NCI-H774 (cell line): ENCODE measurements at regions not wholly inside any gene's neighbourhood (a gene's known extent, or its start where the extent isn't known, plus 50 kb on each side); places are given as distances from the start of the nearest gene placed in this dataset.
"Not testable (repeated sequence)": the region's sequence is repeated elsewhere in the genome, so short reads cannot be mapped to it uniquely, and the experiment has no call there.

Experiments
- DNase-seq: peaks from one replicate; lab custom pipeline; 2025; lab: John Stamatoyannopoulos, UW

- DNase-seq: no peak
These were observed 232.5 kb upstream of the ASCC3 start for GRCh38 chr6:101113468-101114260.

GRCh38 chr6:101114703-101115102 lies 233.6 kb upstream of the ASCC3 start:
- peak; percentile 76 for DNase-seq

GRCh38 chr6:101116337-101116736 lies 235.2 kb upstream of the ASCC3 start:
- DNase-seq: no peak

GRCh38 chr6:101117393-101118135 lies 236.4 kb upstream of the ASCC3 start:
- DNase-seq: no peak

GRCh38 chr6:101118136-101118396 lies 236.9 kb upstream of the ASCC3 start:
- DNase-seq: no peak

GRCh38 chr6:101120747-101121146 lies 239.6 kb upstream of the ASCC3 start:
- no peak for DNase-seq

- DNase-seq: no peak
These were observed 244.3 kb upstream of the ASCC3 start for GRCh38 chr6:101125380-101125971.

- no peak for DNase-seq
These were observed 245.4 kb upstream of the ASCC3 start for GRCh38 chr6:101126501-101126900.

- no peak for DNase-seq
These were observed 248.7 kb upstream of the ASCC3 start for GRCh38 chr6:101129851-101130250.

- no peak for DNase-seq
These were observed 247.1 kb upstream of the GRIK2 start for GRCh38 chr6:101146389-101146788.

GRCh38 chr6:101150226-101150625 lies 243.3 kb upstream of the GRIK2 start:
- no peak for DNase-seq

GRCh38 chr6:101157638-101158037 lies 235.9 kb upstream of the GRIK2 start:
- not testable (repeated sequence) for DNase-seq

GRCh38 chr6:101163611-101164010 lies 229.9 kb upstream of the GRIK2 start:
- DNase-seq: peak; percentile 24

GRCh38 chr6:101167638-101168037 lies 225.9 kb upstream of the GRIK2 start:
- DNase-seq: no peak

GRCh38 chr6:101171049-101171448 lies 222.5 kb upstream of the GRIK2 start:
- DNase-seq: not testable (repeated sequence)

GRCh38 chr6:101178748-101179147 lies 214.8 kb upstream of the GRIK2 start:
- DNase-seq: no peak

GRCh38 chr6:101181006-101181405 lies 212.5 kb upstream of the GRIK2 start:
- DNase-seq: no peak

- not testable (repeated sequence) for DNase-seq
These were observed 205.2 kb upstream of the GRIK2 start for GRCh38 chr6:101188285-101188798.

GRCh38 chr6:101195588-101195987 lies 197.9 kb upstream of the GRIK2 start:
- DNase-seq: no peak

- no peak for DNase-seq
These were observed 194.1 kb upstream of the GRIK2 start for GRCh38 chr6:101199441-101199840.

- DNase-seq: no peak
These were observed 190.6 kb upstream of the GRIK2 start for GRCh38 chr6:101202867-101203374.

GRCh38 chr6:101203664-101204063 lies 189.8 kb upstream of the GRIK2 start:
- DNase-seq: no peak

- no peak for DNase-seq
These were observed 185.4 kb upstream of the GRIK2 start for GRCh38 chr6:101208152-101208551.
